Skeletal muscle satellite cell (primary cell): ENCODE measurements at regions not wholly inside any gene's neighbourhood (a gene's known extent, or its start where the extent isn't known, plus 50 kb on each side); places are given as distances from the start of the nearest gene placed in this dataset.
"Not testable (repeated sequence)": the region's sequence is repeated elsewhere in the genome, so short reads cannot be mapped to it uniquely, and the experiment has no call there.

Experiments
- H3K27me3 ChIP-seq: 2 replicates; pipeline ENCODE4 v1.7.0; 2013; ENCODE audit warnings: low read length; ENCODE audit not compliant: control insufficient read depth, insufficient read depth
- H3K36me3 ChIP-seq: 2 replicates; pipeline ENCODE4 v1.7.0; 2013; ENCODE audit warnings: mild to moderate bottlenecking, control low read depth, low read length; ENCODE audit not compliant: insufficient read depth
- H3K4me1 ChIP-seq: 2 replicates; pipeline ENCODE4 v1.7.0; 2013; ENCODE audit warnings: low read length; ENCODE audit not compliant: control insufficient read depth, insufficient read depth
- H3K4me2 ChIP-seq: 2 replicates; pipeline ENCODE4 v1.7.0; 2013; ENCODE audit warnings: mild to moderate bottlenecking, low read length
- H3K4me3 ChIP-seq: 2 replicates; pipeline ENCODE4 v1.7.0; 2013; ENCODE audit warnings: low read length
- H3K9ac ChIP-seq: 2 replicates; pipeline ENCODE4 v1.7.0; 2013; ENCODE audit warnings: mild to moderate bottlenecking, low read depth, low read length, moderate library complexity
- H3K9me3 ChIP-seq: replicated peaks from 2 replicates; pipeline ENCODE4 v1.7.0; 2013; ENCODE audit warnings: mild to moderate bottlenecking, control low read depth, low read length

DNA sequence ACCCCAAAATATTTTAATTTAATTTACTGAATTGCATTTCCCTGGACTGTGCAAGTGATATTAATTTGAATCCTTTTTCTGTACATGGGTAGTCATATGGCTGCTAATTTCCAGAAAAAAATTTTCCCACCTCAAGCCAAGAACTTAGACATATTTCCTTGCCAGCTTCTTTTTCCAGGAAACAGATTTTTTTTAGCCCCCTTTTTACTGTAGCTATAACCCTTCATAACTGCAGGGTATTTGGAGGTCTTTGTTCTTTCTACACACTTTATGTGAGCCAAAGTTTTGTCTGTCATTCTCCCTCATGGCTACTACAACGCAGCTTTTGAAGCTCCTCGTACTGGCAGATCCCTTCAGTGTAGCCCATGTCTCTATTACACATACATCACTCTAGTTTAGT, 261.2 kb upstream of the PIK3R1 start:
- H3K4me1 ChIP-seq, result no peaks in the 10 kb centered on the region
- no peak overlapping the region for H3K4me2 ChIP-seq
- no peaks in the 10 kb centered on the region for H3K27me3 ChIP-seq
- no peak overlapping the region for H3K4me3 ChIP-seq
- no peak overlapping the region for H3K9ac ChIP-seq
- H3K9me3 ChIP-seq, result no peaks in the 10 kb centered on the region
- no peaks in the 10 kb centered on the region for H3K36me3 ChIP-seq

- Histone ChIP-seq H3K4me3 (no peak overlapping the region), H3K9ac (no peak overlapping the region), H3K36me3 (no peaks in the 10 kb centered on the region), H3K4me2 (no peak overlapping the region), H3K27me3 (no peaks in the 10 kb centered on the region), H3K9me3 (no peaks in the 10 kb centered on the region), H3K4me1 (no peaks in the 10 kb centered on the region)
Observed at GRCh38 chr5:67942421-67942820, 273.1 kb upstream of the PIK3R1 start.

DNA sequence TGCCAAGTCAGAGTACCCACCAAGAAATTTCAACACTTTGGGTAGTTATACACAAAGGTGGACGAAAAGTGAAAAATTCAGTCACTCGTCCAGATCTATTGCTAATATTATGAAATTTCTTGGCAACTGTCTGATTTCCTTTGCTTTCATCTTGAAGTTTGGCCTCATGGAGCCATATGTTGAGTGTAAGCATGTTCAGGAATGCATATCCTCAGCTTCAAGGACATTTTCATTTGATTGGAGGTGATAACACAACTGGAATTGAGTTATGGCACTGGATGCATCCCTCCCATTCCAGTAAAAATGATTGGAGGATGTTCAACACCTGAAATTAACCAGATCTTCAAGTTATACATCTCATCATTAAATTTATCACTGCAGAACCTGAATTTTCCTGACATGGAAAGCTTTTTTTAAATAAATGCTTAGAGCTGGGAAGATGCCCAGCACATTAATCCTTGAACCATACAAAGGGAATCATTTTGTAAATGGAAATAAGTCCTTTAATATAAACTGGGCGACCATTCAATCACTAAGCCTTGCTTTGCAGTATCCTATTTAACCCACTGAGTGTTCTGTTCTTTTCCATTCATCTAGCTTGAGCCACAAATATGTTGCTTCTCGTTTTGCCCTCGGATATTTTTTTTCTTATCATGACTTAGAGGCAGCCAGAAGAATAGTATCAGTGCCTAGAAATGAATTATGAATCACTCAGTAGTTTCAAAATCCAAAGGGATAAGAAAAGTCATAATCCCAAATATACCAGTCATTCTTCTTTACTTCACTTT, 273.7 kb upstream of the PIK3R1 start:
- Histone ChIP-seq H3K4me3 (no peak overlapping the region), H3K4me2 (no peak overlapping the region), H3K9ac (no peak overlapping the region), H3K27me3 (no peaks in the 10 kb centered on the region), H3K9me3 (no peaks in the 10 kb centered on the region), H3K36me3 (no peaks in the 10 kb centered on the region), H3K4me1 (no peaks in the 10 kb centered on the region)

GRCh38 chr5:67935908-67936566, 279.5 kb upstream of the PIK3R1 start:
- no peak overlapping the region for H3K9ac ChIP-seq
- no peaks in the 10 kb centered on the region for H3K9me3 ChIP-seq
- H3K4me3 ChIP-seq, result no peak overlapping the region
- H3K27me3 ChIP-seq, result no peaks in the 10 kb centered on the region
- no peak overlapping the region for H3K4me2 ChIP-seq
- no peaks in the 10 kb centered on the region for H3K36me3 ChIP-seq
- no peaks in the 10 kb centered on the region for H3K4me1 ChIP-seq

GRCh38 chr5:67934976-67935375, 280.6 kb upstream of the PIK3R1 start:
- H3K9ac ChIP-seq, result no peak overlapping the region
- no peak overlapping the region for H3K4me3 ChIP-seq
- H3K36me3 ChIP-seq, result no peaks in the 10 kb centered on the region
- no peak overlapping the region for H3K4me2 ChIP-seq
- H3K27me3 ChIP-seq, result no peaks in the 10 kb centered on the region
- no peaks in the 10 kb centered on the region for H3K9me3 ChIP-seq
- no peaks in the 10 kb centered on the region for H3K4me1 ChIP-seq

- H3K36me3 ChIP-seq, result no peaks in the 10 kb centered on the region
- H3K9ac ChIP-seq, result no peak overlapping the region
- no peak overlapping the region for H3K4me3 ChIP-seq
- no peaks in the 10 kb centered on the region for H3K4me1 ChIP-seq
- H3K9me3 ChIP-seq, result no peaks in the 10 kb centered on the region
- no peak overlapping the region for H3K4me2 ChIP-seq
- no peaks in the 10 kb centered on the region for H3K27me3 ChIP-seq
Observed at GRCh38 chr5:67925511-67925910, 290.0 kb upstream of the PIK3R1 start.

GRCh38 chr5:67921004-67921601, 294.5 kb upstream of the PIK3R1 start:
- no peaks in the 10 kb centered on the region for H3K36me3 ChIP-seq
- H3K9me3 ChIP-seq, result no peaks in the 10 kb centered on the region
- no peak overlapping the region for H3K9ac ChIP-seq
- no peak overlapping the region for H3K4me3 ChIP-seq
- no peak overlapping the region for H3K4me2 ChIP-seq
- no peaks in the 10 kb centered on the region for H3K4me1 ChIP-seq
- H3K27me3 ChIP-seq, result no peaks in the 10 kb centered on the region

- not testable (repeated sequence) for H3K9me3 ChIP-seq, H3K27me3 ChIP-seq, H3K36me3 ChIP-seq, H3K4me3 ChIP-seq, H3K4me2 ChIP-seq, H3K9ac ChIP-seq, H3K4me1 ChIP-seq
Observed at GRCh38 chr5:67919532-67919931, 296.0 kb upstream of the PIK3R1 start.

DNA sequence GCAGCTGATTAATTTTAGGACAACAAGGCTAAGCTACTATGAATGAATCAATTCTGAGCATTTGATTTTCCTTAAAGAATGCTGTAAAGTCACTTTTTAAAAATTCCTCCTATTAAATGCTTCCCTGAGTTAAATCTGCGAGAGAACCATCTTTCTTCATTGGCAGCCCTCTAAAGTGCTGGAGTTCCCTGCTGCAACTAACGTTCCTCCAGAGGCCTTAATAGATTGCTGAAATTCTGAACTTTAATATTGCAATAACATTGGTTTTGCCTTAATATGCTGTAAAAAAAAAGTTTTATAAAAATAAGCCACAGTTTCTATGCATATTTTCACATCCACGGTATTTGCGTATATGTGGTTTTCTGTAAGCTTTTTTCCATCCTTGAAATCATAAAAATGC, 298.0 kb upstream of the PIK3R1 start:
- Histone ChIP-seq H3K27me3 (no peaks in the 10 kb centered on the region), H3K4me2 (no peak overlapping the region), H3K4me3 (no peak overlapping the region), H3K9me3 (no peaks in the 10 kb centered on the region), H3K36me3 (no peaks in the 10 kb centered on the region), H3K4me1 (no peaks in the 10 kb centered on the region), H3K9ac (no peak overlapping the region)

GRCh38 chr5:67910546-67910945, 305.0 kb upstream of the PIK3R1 start:
- H3K4me2 ChIP-seq, result no peak overlapping the region
- no peak overlapping the region for H3K4me3 ChIP-seq
- H3K4me1 ChIP-seq, result no peaks in the 10 kb centered on the region
- no peak overlapping the region for H3K9ac ChIP-seq
- H3K27me3 ChIP-seq, result no peaks in the 10 kb centered on the region
- H3K36me3 ChIP-seq, result no peaks in the 10 kb centered on the region
- H3K9me3 ChIP-seq, result no peaks in the 10 kb centered on the region

DNA sequence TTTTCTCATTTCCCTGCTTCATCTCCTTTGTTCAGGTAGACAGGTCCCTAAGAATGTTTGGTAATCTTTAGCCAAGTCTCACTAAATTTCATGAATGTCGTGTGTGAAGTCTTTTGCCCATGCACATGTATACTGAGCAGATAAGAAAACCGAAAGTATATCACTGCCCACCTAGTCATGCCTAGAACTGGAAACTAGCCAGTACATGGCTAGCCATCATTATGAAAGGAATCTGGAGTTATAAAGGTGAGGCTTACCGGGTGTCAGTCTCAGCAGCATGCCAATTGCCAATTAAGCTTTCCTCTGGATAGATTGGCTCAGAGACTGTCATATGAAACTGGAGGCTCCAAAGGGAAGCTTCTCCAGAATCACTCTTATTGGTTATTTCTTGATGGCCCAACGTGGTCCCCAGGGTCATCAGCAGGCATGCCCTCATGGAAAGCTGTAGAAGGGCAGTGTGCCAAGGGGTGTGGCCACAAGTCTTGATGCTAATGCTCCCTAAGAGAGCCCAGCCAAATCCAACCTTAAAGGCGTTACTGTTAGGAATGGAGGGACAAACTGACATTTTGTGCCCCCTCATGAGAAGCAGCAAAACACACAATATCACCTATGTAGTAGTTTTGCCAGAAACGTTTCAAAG, 307.3 kb upstream of the PIK3R1 start:
- Histone ChIP-seq H3K9me3 (no peaks in the 10 kb centered on the region), H3K36me3 (no peaks in the 10 kb centered on the region), H3K4me2 (no peak overlapping the region), H3K4me1 (no peaks in the 10 kb centered on the region), H3K9ac (no peak overlapping the region), H3K27me3 (no peaks in the 10 kb centered on the region), H3K4me3 (no peak overlapping the region)
